Smooth muscle cell (in vitro differentiated cells): ENCODE measurements at regions not wholly inside any gene's neighbourhood (a gene's known extent, or its start where the extent isn't known, plus 50 kb on each side); places are given as distances from the start of the nearest gene placed in this dataset.

Source experiments
- DNase-seq: peaks from one replicate; lab custom pipeline; 2025; ENCODE audit not compliant: unreplicated experiment; lab: John Stamatoyannopoulos, UW
- H2AFZ ChIP-seq: fragments of 200-600 bp; sonication (generic); 2 replicates; pipeline ENCODE4 v1.6.0; 2016; ENCODE audit warnings: antibody characterized with exemption, low read depth, mild to moderate bottlenecking
- H3F3A ChIP-seq: fragments of 200-600 bp; sonication (generic); 2 replicates; pipeline ENCODE4 v1.6.0; 2017; ENCODE audit warnings: antibody characterized with exemption, low read depth
- H3K27ac ChIP-seq: fragments of 200-600 bp; sonication (generic); 2 replicates; pipeline ENCODE4 v1.5.1; 2016; ENCODE audit warnings: low read depth, mild to moderate bottlenecking
- H3K27me3 ChIP-seq: fragments of 200-600 bp; sonication (generic); 2 replicates; pipeline ENCODE4 v1.6.1; 2016; ENCODE audit warnings: low read depth, mild to moderate bottlenecking
- H3K36me3 ChIP-seq: fragments of 200-600 bp; sonication (generic); 2 replicates; pipeline ENCODE4 v1.5.1; 2016; ENCODE audit warnings: low read depth
- H3K4me1 ChIP-seq: fragments of 200-600 bp; sonication (generic); 2 replicates; pipeline ENCODE4 v1.5.1; 2016; ENCODE audit warnings: low read depth
- H3K4me2 ChIP-seq: fragments of 200-600 bp; sonication (generic); 2 replicates; pipeline ENCODE4 v1.6.0; 2016; ENCODE audit warnings: mild to moderate bottlenecking
- H3K4me3 ChIP-seq: fragments of 200-600 bp; sonication (generic); 2 replicates; pipeline ENCODE4 v1.5.1; 2016; ENCODE audit warnings: mild to moderate bottlenecking
- H3K79me2 ChIP-seq: fragments of 200-600 bp; sonication (generic); 2 replicates; pipeline ENCODE4 v1.6.0; 2016; ENCODE audit warnings: low read depth, mild to moderate bottlenecking
- H3K9ac ChIP-seq: fragments of 200-600 bp; sonication (generic); 2 replicates; pipeline ENCODE4 v1.6.0; 2016; ENCODE audit warnings: low read depth
- H3K9me3 ChIP-seq: fragments of 200-600 bp; sonication (generic); replicated peaks from 2 replicates; pipeline ENCODE4 v1.5.1; 2016; ENCODE audit warnings: low read depth
- H4K20me1 ChIP-seq: fragments of 200-600 bp; sonication (generic); 2 replicates; pipeline ENCODE4 v1.6.0; 2016; ENCODE audit warnings: low read depth
- CTCF ChIP-seq: fragments of 200-600 bp; sonication (generic); IDR thresholded peaks from 2 replicates; pipeline ENCODE4 v1.5.1; 2017; ENCODE audit warnings: borderline replicate concordance, mild to moderate bottlenecking, antibody characterized with exemption; ENCODE audit not compliant: insufficient read depth, poor library complexity, severe bottlenecking
- WGBS: methylation state at CpG from one replicate; pipeline ENCODE4 v1.1.7; 2016; ENCODE audit warnings: low lambda C conversion rate; 5-methylcytosine and 5-hydroxymethylcytosine counted together

- Histone ChIP-seq H3F3A (peaks cover 4% of the 10 kb centered on the region), H3K9me3 (no peaks in the 10 kb centered on the region), H3K79me2 (no peaks in the 10 kb centered on the region), H3K9ac (no peak overlapping the region), H3K27ac (peak overlapping the region; percentile 47), H3K4me2 (peak overlapping the region; percentile 37), H2AFZ (no peak overlapping the region), H3K27me3 (no peaks in the 10 kb centered on the region), H4K20me1 (no peaks in the 10 kb centered on the region), H3K36me3 (no peaks in the 10 kb centered on the region), H3K4me1 (peaks cover 12% of the 10 kb centered on the region), H3K4me3 (no peak overlapping the region)
- no peak for DNase-seq
- 7% methylated on average over 3 of the region's 3 CpGs for WGBS
- no peak for TF ChIP-seq CTCF
Observed at GRCh38 chr12:68497702-68498101, 113.0 kb upstream of the RAP1B start.

- TF ChIP-seq CTCF: no peak
Observed at GRCh38 chr12:68498736-68499135, 112.0 kb upstream of the RAP1B start.

GRCh38 chr12:68499616-68500015 is 111.1 kb upstream of the RAP1B start:
- Histone ChIP-seq H3K4me1 (peaks cover 12% of the 10 kb centered on the region), H2AFZ (no peak overlapping the region), H3K27me3 (no peaks in the 10 kb centered on the region), H3F3A (peaks cover 4% of the 10 kb centered on the region), H3K9me3 (no peaks in the 10 kb centered on the region), H3K9ac (no peak overlapping the region), H3K4me2 (no peak overlapping the region), H3K4me3 (no peak overlapping the region), H4K20me1 (no peaks in the 10 kb centered on the region), H3K36me3 (no peaks in the 10 kb centered on the region), H3K79me2 (no peaks in the 10 kb centered on the region), H3K27ac (no peak overlapping the region)
- DNase-seq: no peak
- WGBS: 71% methylated on average over 1 of the region's 1 CpG
- no peak for TF ChIP-seq CTCF

More at GRCh38 chr12:68498736-68499135, 112.0 kb upstream of the RAP1B start:
- Histone ChIP-seq H3K27me3 (no peaks in the 10 kb centered on the region), H3K4me3 (no peak overlapping the region), H4K20me1 (no peaks in the 10 kb centered on the region), H3K36me3 (no peaks in the 10 kb centered on the region), H3K4me2 (no peak overlapping the region), H3K9me3 (no peaks in the 10 kb centered on the region), H3K9ac (no peak overlapping the region), H3F3A (peaks cover 4% of the 10 kb centered on the region), H3K79me2 (no peaks in the 10 kb centered on the region), H2AFZ (no peak overlapping the region), H3K27ac (no peak overlapping the region), H3K4me1 (peaks cover 12% of the 10 kb centered on the region)
- no peak for DNase-seq
- 93% methylated on average over 4 of the region's 4 CpGs for WGBS

- Histone ChIP-seq H3K27ac (no peak overlapping the region), H2AFZ (no peak overlapping the region)
Observed at GRCh38 chr12:68501226-68501625, 109.5 kb upstream of the RAP1B start.

More at GRCh38 chr12:68501226-68501625, 109.5 kb upstream of the RAP1B start:
- Histone ChIP-seq H3F3A (peaks cover 4% of the 10 kb centered on the region), H3K9ac (no peak overlapping the region), H4K20me1 (no peaks in the 10 kb centered on the region), H3K4me3 (no peak overlapping the region), H3K79me2 (no peaks in the 10 kb centered on the region), H3K4me1 (peaks cover 12% of the 10 kb centered on the region), H3K9me3 (no peaks in the 10 kb centered on the region), H3K27me3 (no peaks in the 10 kb centered on the region), H3K36me3 (no peaks in the 10 kb centered on the region), H3K4me2 (peak overlapping the region; percentile 57)
- no peak for TF ChIP-seq CTCF
- no peak for DNase-seq
- 55% methylated on average over 3 of the region's 3 CpGs for WGBS
